Mesenchymal stem cell (in vitro differentiated cells and primary cell): ENCODE measurements at regions not wholly inside any gene's neighbourhood (a gene's known extent, or its start where the extent isn't known, plus 50 kb on each side); places are given as distances from the start of the nearest gene placed in this dataset.
"Not testable (repeated sequence)": the region's sequence is repeated elsewhere in the genome, so short reads cannot be mapped to it uniquely, and the experiment has no call there.

Experiments used
- DNase-seq: peaks from one replicate; pipeline ENCODE4 v3.0.0-alpha.2; 2013
- H2AFZ ChIP-seq: one replicate; pipeline ENCODE4 v1.6.1; 2013; ENCODE audit warnings: low read depth, mild to moderate bottlenecking, control low read depth, inconsistent platforms, low read length, moderate library complexity
- H2AK5ac ChIP-seq: 2 replicates; pipeline ENCODE4 v1.6.1; 2013; ENCODE audit warnings: low read length, moderate library complexity, mild to moderate bottlenecking, inconsistent platforms; ENCODE audit not compliant: severe bottlenecking
- H2BK120ac ChIP-seq: one replicate; pipeline ENCODE4 v1.6.1; 2013; ENCODE audit warnings: low read depth, mild to moderate bottlenecking, inconsistent platforms, low read length, moderate library complexity
- H2BK12ac ChIP-seq, 2 experiments: one replicate each; pipeline ENCODE4 v1.6.1; 2013; ENCODE audit warnings: inconsistent platforms in 2 of 2, low read length in 2 of 2, mild to moderate bottlenecking in 2 of 2, moderate library complexity in 2 of 2, control low read depth in 1 of 2
- H2BK15ac ChIP-seq: one replicate; pipeline ENCODE4 v1.6.1; 2013; ENCODE audit warnings: mild to moderate bottlenecking, low read depth, inconsistent platforms; ENCODE audit not compliant: poor library complexity, severe bottlenecking
- H2BK5ac ChIP-seq: 2 replicates; pipeline ENCODE4 v1.6.1; 2013; ENCODE audit warnings: low read depth, mild to moderate bottlenecking, low read length, control low read depth, inconsistent platforms; ENCODE audit not compliant: poor library complexity, severe bottlenecking
- H3K14ac ChIP-seq, 2 experiments: one replicate each; pipeline ENCODE4 v1.6.1; 2013; ENCODE audit warnings: inconsistent platforms in 2 of 2, low read length in 2 of 2, control low read depth in 1 of 2, mild to moderate bottlenecking in 1 of 2, moderate library complexity in 1 of 2
- H3K18ac ChIP-seq, 2 experiments: one replicate each; pipeline ENCODE4 v1.6.1; 2013; ENCODE audit warnings: inconsistent platforms in 2 of 2, low read length in 2 of 2, control low read depth in 1 of 2, low read depth in 1 of 2, mild to moderate bottlenecking in 1 of 2
- H3K23ac ChIP-seq, 2 experiments: one replicate each; pipeline ENCODE4 v1.6.1; 2013; ENCODE audit warnings: inconsistent platforms in 2 of 2, low read length in 2 of 2, mild to moderate bottlenecking in 2 of 2, moderate library complexity in 2 of 2, control low read depth in 1 of 2
- H3K27ac ChIP-seq: 2 replicates; pipeline ENCODE4 v1.5.1; 2013; ENCODE audit warnings: mild to moderate bottlenecking, moderate library complexity, low read length, control low read depth, inconsistent platforms; ENCODE audit not compliant: poor library complexity, severe bottlenecking
- H3K27me3 ChIP-seq, 2 experiments: 2 replicates each; pipeline versions ENCODE4 v1.6.1 to v1.7.0; 2013; ENCODE audit warnings: low read length in 2 of 2, mild to moderate bottlenecking in 2 of 2, moderate library complexity in 2 of 2, control low read depth in 1 of 2, inconsistent platforms in 1 of 2; ENCODE audit not compliant: control insufficient read depth in 1 of 2, insufficient read depth in 1 of 2
- H3K36me3 ChIP-seq, 2 experiments: 2 replicates each; pipeline versions ENCODE4 v1.6.1 to v1.7.0; 2013; ENCODE audit warnings: low read length in 2 of 2, control low read depth in 1 of 2, inconsistent platforms in 1 of 2, low read depth in 1 of 2, mild to moderate bottlenecking in 1 of 2; ENCODE audit not compliant: insufficient read depth in 2 of 2, control insufficient read depth in 1 of 2
- H3K4ac ChIP-seq, 2 experiments: one replicate each; pipeline ENCODE4 v1.6.1; 2013; ENCODE audit warnings: inconsistent platforms in 2 of 2, low read length in 2 of 2, mild to moderate bottlenecking in 2 of 2, moderate library complexity in 2 of 2, control low read depth in 1 of 2, low read depth in 1 of 2
- H3K4me1 ChIP-seq: 2 replicates; pipeline ENCODE4 v1.6.1; 2013; ENCODE audit warnings: low read depth, low read length, control low read depth; ENCODE audit not compliant: control insufficient read depth, insufficient read depth
- H3K4me2 ChIP-seq: 2 replicates; pipeline ENCODE4 v1.6.1; 2013; ENCODE audit warnings: low read length, mild to moderate bottlenecking, inconsistent platforms; ENCODE audit not compliant: poor library complexity, severe bottlenecking
- H3K4me3 ChIP-seq, 2 experiments: 2 replicates each; pipeline versions ENCODE4 v1.5.1 to v1.7.0; 2013; ENCODE audit warnings: low read length in 2 of 2, mild to moderate bottlenecking in 2 of 2, control low read depth in 1 of 2, low read depth in 1 of 2; ENCODE audit not compliant: insufficient read depth in 1 of 2
- H3K79me1 ChIP-seq: replicated peaks from 2 replicates; pipeline ENCODE4 v1.6.1; 2013; ENCODE audit warnings: mild to moderate bottlenecking, control low read depth, low read length, inconsistent platforms; ENCODE audit not compliant: poor library complexity, severe bottlenecking
- H3K9ac ChIP-seq: 2 replicates; pipeline ENCODE4 v1.7.0; 2013; ENCODE audit warnings: mild to moderate bottlenecking, low read length, moderate library complexity
- H3K9me3 ChIP-seq: 2 replicates; pipeline ENCODE4 v1.7.0; 2013; ENCODE audit warnings: mild to moderate bottlenecking, low read length; ENCODE audit not compliant: control insufficient read depth
- H4K8ac ChIP-seq: one replicate; pipeline ENCODE4 v1.6.1; 2013; ENCODE audit warnings: inconsistent platforms, mild to moderate bottlenecking, low read length, moderate library complexity
- H4K91ac ChIP-seq: one replicate; pipeline ENCODE4 v1.6.1; 2013; ENCODE audit warnings: mild to moderate bottlenecking, low read length, inconsistent platforms
- WGBS: methylation state at CpG from one replicate; pipeline ENCODE4 v1.1.7; 2013; ENCODE audit warnings: mixed read lengths; 5-methylcytosine and 5-hydroxymethylcytosine counted together

- Histone ChIP-seq H3K4me3 (no peak overlapping the region), H3K4ac (no peak overlapping the region), H2AFZ (no peak overlapping the region), H3K27me3 (no peaks in the 10 kb centered on the region), H3K79me1 (no peaks in the 10 kb centered on the region), H3K36me3 (no peaks in the 10 kb centered on the region), H3K14ac (no peak overlapping the region), H2BK120ac (no peak overlapping the region), H3K9me3 (no peaks in the 10 kb centered on the region), H2BK12ac (no peak overlapping the region), H2BK15ac (no peak overlapping the region), H2AK5ac (no peak overlapping the region), H3K23ac (no peak overlapping the region), H3K4me1 (no peaks in the 10 kb centered on the region), H3K9ac (no peak overlapping the region), H2BK5ac (no peak overlapping the region), H4K8ac (no peak overlapping the region), H3K4me2 (no peak overlapping the region), H3K18ac (no peak overlapping the region), H4K91ac (no peak overlapping the region), H3K27ac (no peak overlapping the region)
- WGBS, result 37% methylated on average over 2 of the region's 4 CpGs
- DNase-seq, result no peak
Measured at GRCh38 chrX:63418211-63418610, 67.1 kb upstream of the SPIN4 start.

GRCh38 chrX:63417649-63418048, 66.5 kb upstream of the SPIN4 start:
- Histone ChIP-seq H3K9ac (no peak overlapping the region), H4K8ac (no peak overlapping the region), H2AK5ac (no peak overlapping the region), H2BK15ac (no peak overlapping the region), H2BK120ac (no peak overlapping the region), H3K4me1 (no peaks in the 10 kb centered on the region), H3K36me3 (no peaks in the 10 kb centered on the region), H3K9me3 (no peaks in the 10 kb centered on the region), H2AFZ (no peak overlapping the region), H3K79me1 (no peaks in the 10 kb centered on the region), H3K4me2 (no peak overlapping the region), H3K23ac (no peak overlapping the region), H2BK5ac (no peak overlapping the region), H3K27ac (no peak overlapping the region), H3K4ac (no peak overlapping the region), H3K27me3 (no peaks in the 10 kb centered on the region), H2BK12ac (no peak overlapping the region), H4K91ac (no peak overlapping the region), H3K4me3 (no peak overlapping the region), H3K14ac (no peak overlapping the region), H3K18ac (no peak overlapping the region)
- WGBS, result 88% methylated on average over 4 of the region's 4 CpGs
- DNase-seq, result no peak

GRCh38 chrX:63409934-63410333, 58.8 kb upstream of the SPIN4 start:
- H3K4me3 ChIP-seq, H3K4ac ChIP-seq, H2BK5ac ChIP-seq, H3K4me2 ChIP-seq, H2AK5ac ChIP-seq, H3K14ac ChIP-seq, H3K4me1 ChIP-seq, H2AFZ ChIP-seq, H3K18ac ChIP-seq, H3K79me1 ChIP-seq, H3K27ac ChIP-seq, H3K27me3 ChIP-seq, H4K8ac ChIP-seq, H3K9ac ChIP-seq, H4K91ac ChIP-seq, H2BK12ac ChIP-seq, H3K36me3 ChIP-seq, H3K9me3 ChIP-seq, H2BK15ac ChIP-seq, DNase-seq, H3K23ac ChIP-seq, H2BK120ac ChIP-seq: not testable (repeated sequence)
- 90% methylated on average over 5 of the region's 7 CpGs for WGBS

GRCh38 chrX:63408050-63408449, 56.9 kb upstream of the SPIN4 start:
- no peak overlapping the region for H2BK5ac ChIP-seq
- no peak overlapping the region for H4K8ac ChIP-seq
- no peaks in the 10 kb centered on the region for H3K36me3 ChIP-seq
- H3K9ac ChIP-seq, result no peak overlapping the region
- H3K4me1 ChIP-seq, result no peaks in the 10 kb centered on the region
- WGBS, result 56% methylated on average over 1 of the region's 1 CpG
- H2BK120ac ChIP-seq, result no peak overlapping the region
- H3K23ac ChIP-seq, result no peak overlapping the region
- H2AFZ ChIP-seq, result no peak overlapping the region
- no peak overlapping the region for H3K4ac ChIP-seq
- no peaks in the 10 kb centered on the region for H3K27me3 ChIP-seq
- no peak overlapping the region for H3K14ac ChIP-seq
- no peak overlapping the region for H4K91ac ChIP-seq
- no peak overlapping the region for H3K4me3 ChIP-seq
- H2AK5ac ChIP-seq, result no peak overlapping the region
- peaks cover 5% of the 10 kb centered on the region for H3K9me3 ChIP-seq
- DNase-seq, result no peak
- H2BK12ac ChIP-seq, result no peak overlapping the region
- H3K27ac ChIP-seq, result no peak overlapping the region
- no peaks in the 10 kb centered on the region for H3K79me1 ChIP-seq
- H3K4me2 ChIP-seq, result no peak overlapping the region
- H2BK15ac ChIP-seq, result no peak overlapping the region
- no peak overlapping the region for H3K18ac ChIP-seq
